ENCODE measurements at regions not wholly inside any gene's neighbourhood (a gene's known extent, or its start where the extent isn't known, plus 50 kb on each side); places are given as distances from the start of the nearest gene placed in this dataset.

GRCh38 chr9:81382281-81382680 lies 307.1 kb downstream of the TLE1 start:
- no peaks in the 10 kb centered on the region for H4K20me1 ChIP-seq (ENCODE audit: insufficient read depth, low read length)
- no peak for TF ChIP-seq CTCF (IDR thresholded peaks at IDR 0.05; ENCODE audit: low read length)
- no peak for TF ChIP-seq EZH2phosphoT487 (IDR thresholded peaks at IDR 0.05; ENCODE audit: low read length)
- TF ChIP-seq EZH2 (optimal IDR thresholded peaks at IDR 0.05; ENCODE audit: low read depth, low read length), result no peak
- no peaks in the 10 kb centered on the region for H3K27me3 ChIP-seq (replicated peaks; ENCODE audit: insufficient read depth, low read length)
- no peak overlapping the region for H3K4me3 ChIP-seq (ENCODE audit: low read length)
- H3K9ac ChIP-seq (ENCODE audit: low read length), result no peak overlapping the region
- no peaks in the 10 kb centered on the region for H3K9me3 ChIP-seq (replicated peaks; ENCODE audit: insufficient read depth, low read length)
- no peak overlapping the region for H2AFZ ChIP-seq (ENCODE audit: low read length)
- no peaks in the 10 kb centered on the region for H3K9me2 ChIP-seq (replicated peaks; ENCODE audit: insufficient read depth, low read length)
- no peak overlapping the region for H3K27ac ChIP-seq (ENCODE audit: low read length)
- no peaks in the 10 kb centered on the region for H3K4me1 ChIP-seq (ENCODE audit: low read length)
- no peak overlapping the region for H3K4me2 ChIP-seq (ENCODE audit: low read depth, low read length)
- no peaks in the 10 kb centered on the region for H3F3A ChIP-seq (ENCODE audit: insufficient read depth, low read length)
- no peaks in the 10 kb centered on the region for H3K79me2 ChIP-seq (ENCODE audit: low read length)
- no peaks in the 10 kb centered on the region for H3K36me3 ChIP-seq (replicated peaks; ENCODE audit: insufficient read depth, low read length)
- no peak for DNase-seq

GRCh38 chr9:81381694-81382093 lies 307.7 kb downstream of the TLE1 start:
- Histone ChIP-seq H4K20me1 (ENCODE audit: insufficient read depth, low read length) (no peaks in the 10 kb centered on the region), H3K27me3 (replicated peaks; ENCODE audit: insufficient read depth, low read length) (no peaks in the 10 kb centered on the region), H2AFZ (ENCODE audit: low read length) (no peak overlapping the region), H3K27ac (ENCODE audit: low read length) (no peak overlapping the region), H3K9ac (ENCODE audit: low read length) (no peak overlapping the region), H3K36me3 (replicated peaks; ENCODE audit: insufficient read depth, low read length) (no peaks in the 10 kb centered on the region), H3K79me2 (ENCODE audit: low read length) (no peaks in the 10 kb centered on the region), H3K4me3 (ENCODE audit: low read length) (no peak overlapping the region), H3K4me1 (ENCODE audit: low read length) (no peaks in the 10 kb centered on the region), H3K9me3 (replicated peaks; ENCODE audit: insufficient read depth, low read length) (no peaks in the 10 kb centered on the region), H3F3A (ENCODE audit: insufficient read depth, low read length) (no peaks in the 10 kb centered on the region), H3K4me2 (ENCODE audit: low read depth, low read length) (no peak overlapping the region), H3K9me2 (replicated peaks; ENCODE audit: insufficient read depth, low read length) (no peaks in the 10 kb centered on the region)
- no peak for TF ChIP-seq EZH2 (optimal IDR thresholded peaks at IDR 0.05; ENCODE audit: low read depth, low read length)
- TF ChIP-seq EZH2phosphoT487 (IDR thresholded peaks at IDR 0.05; ENCODE audit: low read length), result no peak
- TF ChIP-seq CTCF (IDR thresholded peaks at IDR 0.05; ENCODE audit: low read length), result no peak
- no peak for DNase-seq

- Histone ChIP-seq H4K20me1 (ENCODE audit: insufficient read depth, low read length) (no peaks in the 10 kb centered on the region), H3K9me3 (replicated peaks; ENCODE audit: insufficient read depth, low read length) (no peaks in the 10 kb centered on the region), H3K9ac (ENCODE audit: low read length) (no peak overlapping the region), H3K27ac (ENCODE audit: low read length) (no peak overlapping the region), H2AFZ (ENCODE audit: low read length) (no peak overlapping the region), H3K4me2 (ENCODE audit: low read depth, low read length) (no peak overlapping the region), H3K27me3 (replicated peaks; ENCODE audit: insufficient read depth, low read length) (no peaks in the 10 kb centered on the region), H3K36me3 (replicated peaks; ENCODE audit: insufficient read depth, low read length) (no peaks in the 10 kb centered on the region), H3K4me3 (ENCODE audit: low read length) (no peak overlapping the region), H3F3A (ENCODE audit: insufficient read depth, low read length) (no peaks in the 10 kb centered on the region), H3K4me1 (ENCODE audit: low read length) (no peaks in the 10 kb centered on the region), H3K79me2 (ENCODE audit: low read length) (no peaks in the 10 kb centered on the region), H3K9me2 (replicated peaks; ENCODE audit: insufficient read depth, low read length) (no peaks in the 10 kb centered on the region)
- no peak for DNase-seq
- TF ChIP-seq EZH2phosphoT487 (IDR thresholded peaks at IDR 0.05; ENCODE audit: low read length), result no peak
- no peak for TF ChIP-seq EZH2 (optimal IDR thresholded peaks at IDR 0.05; ENCODE audit: low read depth, low read length)
- no peak for TF ChIP-seq CTCF (IDR thresholded peaks at IDR 0.05; ENCODE audit: low read length)
These were observed 308.6 kb downstream of the TLE1 start for GRCh38 chr9:81380504-81381359.
